ENCODE measurements at regions not wholly inside any gene's neighbourhood (a gene's known extent, or its start where the extent isn't known, plus 50 kb on each side); places are given as distances from the start of the nearest gene placed in this dataset.

DNA sequence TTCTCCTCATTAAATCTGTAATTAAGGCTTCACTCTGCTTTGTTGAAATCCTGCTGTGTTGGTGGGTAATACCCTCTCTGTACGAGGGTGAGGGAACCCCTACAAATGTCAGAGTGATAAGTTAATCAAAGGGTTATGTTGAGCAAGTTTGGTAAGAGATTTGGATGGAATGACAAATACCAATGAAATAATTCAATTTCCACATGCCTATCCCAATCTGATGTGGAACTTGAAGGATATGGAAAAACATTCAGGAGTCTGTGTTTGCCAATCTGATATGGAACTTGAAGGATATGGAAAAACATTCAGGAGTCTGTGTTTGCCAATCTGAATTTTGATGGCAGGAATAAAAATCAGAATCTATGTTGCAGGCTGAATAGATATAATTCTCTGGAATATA, 910.2 kb downstream of the TUSC7 start:
- H3K4me3 ChIP-seq, result no peak overlapping the region
- H4K20me1 ChIP-seq (ENCODE audit: insufficient read depth), result no peaks in the 10 kb centered on the region
- no TSS peak for BruUV-seq (replicated peaks)
- H3K4me2 ChIP-seq, result no peak overlapping the region
- TF ChIP-seq EZH2 (IDR thresholded peaks at IDR 0.05; ENCODE audit: low read depth), result no peak
- TF ChIP-seq, protein P1, sequence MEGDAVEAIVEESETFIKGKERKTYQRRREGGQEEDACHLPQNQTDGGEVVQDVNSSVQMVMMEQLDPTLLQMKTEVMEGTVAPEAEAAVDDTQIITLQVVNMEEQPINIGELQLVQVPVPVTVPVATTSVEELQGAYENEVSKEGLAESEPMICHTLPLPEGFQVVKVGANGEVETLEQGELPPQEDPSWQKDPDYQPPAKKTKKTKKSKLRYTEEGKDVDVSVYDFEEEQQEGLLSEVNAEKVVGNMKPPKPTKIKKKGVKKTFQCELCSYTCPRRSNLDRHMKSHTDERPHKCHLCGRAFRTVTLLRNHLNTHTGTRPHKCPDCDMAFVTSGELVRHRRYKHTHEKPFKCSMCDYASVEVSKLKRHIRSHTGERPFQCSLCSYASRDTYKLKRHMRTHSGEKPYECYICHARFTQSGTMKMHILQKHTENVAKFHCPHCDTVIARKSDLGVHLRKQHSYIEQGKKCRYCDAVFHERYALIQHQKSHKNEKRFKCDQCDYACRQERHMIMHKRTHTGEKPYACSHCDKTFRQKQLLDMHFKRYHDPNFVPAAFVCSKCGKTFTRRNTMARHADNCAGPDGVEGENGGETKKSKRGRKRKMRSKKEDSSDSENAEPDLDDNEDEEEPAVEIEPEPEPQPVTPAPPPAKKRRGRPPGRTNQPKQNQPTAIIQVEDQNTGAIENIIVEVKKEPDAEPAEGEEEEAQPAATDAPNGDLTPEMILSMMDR (conservative IDR thresholded peaks at IDR 0.05), result no peak
- DNase-seq, result no peak
- no peak overlapping the region for H2AFZ ChIP-seq
- no peaks in the 10 kb centered on the region for H3K27me3 ChIP-seq (ENCODE audit: insufficient read depth, low read depth)
- no peak overlapping the region for H3K27ac ChIP-seq
- ChIA-PET CTCF (no interaction called here), POLR2A (ENCODE audit: unreplicated experiment) (no interaction called here)
- H3K9me3 ChIP-seq (ENCODE audit: insufficient read depth, low read depth), result no peaks in the 10 kb centered on the region
- intact Hi-C loops (cut with micrococcal nuclease; ENCODE audit: unreplicated experiment), result no loop called here
- H3K36me3 ChIP-seq (ENCODE audit: low read depth), result no peaks in the 10 kb centered on the region
- H3K9me2 ChIP-seq (ENCODE audit: insufficient read depth), result no peaks in the 10 kb centered on the region
- no peaks in the 10 kb centered on the region for H3F3A ChIP-seq (ENCODE audit: insufficient read depth, low read depth)
- no peaks in the 10 kb centered on the region for H3K79me2 ChIP-seq (ENCODE audit: low read depth)
- no peaks in the 10 kb centered on the region for H3K4me1 ChIP-seq (replicated peaks; ENCODE audit: insufficient read depth)

DNA sequence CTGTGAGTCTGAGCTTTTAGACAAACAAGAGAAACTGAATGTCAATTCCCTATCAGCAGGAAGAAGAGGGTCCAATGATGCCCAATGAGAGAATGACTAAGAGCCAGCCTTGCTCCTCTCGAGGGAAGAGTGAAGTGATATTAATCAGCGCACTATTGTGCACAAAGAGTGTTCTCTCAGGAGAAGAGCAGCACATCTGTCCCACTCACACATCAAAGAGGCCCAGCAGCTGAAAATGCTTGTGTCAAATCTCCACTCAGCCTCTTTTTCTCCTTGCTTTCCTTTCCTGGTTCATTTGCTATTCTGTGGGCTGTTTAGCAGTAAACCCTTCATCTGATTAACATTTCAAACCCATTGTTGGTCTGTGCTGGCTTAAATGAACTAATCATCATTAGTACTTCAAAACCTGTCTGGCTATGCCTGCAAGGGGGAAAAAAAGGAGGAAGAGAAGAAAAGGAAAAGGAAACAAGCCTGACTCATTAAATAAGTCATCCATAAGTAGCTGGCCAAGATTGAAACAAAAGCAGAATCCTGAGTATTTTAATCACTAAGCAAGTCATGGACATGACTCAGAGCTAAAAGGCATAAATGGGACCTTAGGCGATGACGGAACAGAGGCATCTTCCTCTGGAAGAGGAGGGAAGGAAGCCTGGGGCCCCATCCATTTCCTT, 912.7 kb downstream of the TUSC7 start:
- ChIA-PET CTCF (no interaction called here), POLR2A (ENCODE audit: unreplicated experiment) (no interaction called here)
- Histone ChIP-seq H3K36me3 (ENCODE audit: low read depth) (no peaks in the 10 kb centered on the region), H3F3A (ENCODE audit: insufficient read depth, low read depth) (no peaks in the 10 kb centered on the region), H3K27me3 (ENCODE audit: insufficient read depth, low read depth) (no peaks in the 10 kb centered on the region), H3K4me2 (no peak overlapping the region), H3K79me2 (ENCODE audit: low read depth) (no peaks in the 10 kb centered on the region), H2AFZ (no peak overlapping the region), H3K4me3 (no peak overlapping the region), H3K9me3 (ENCODE audit: insufficient read depth, low read depth) (no peaks in the 10 kb centered on the region), H3K27ac (no peak overlapping the region), H4K20me1 (ENCODE audit: insufficient read depth) (no peaks in the 10 kb centered on the region), H3K4me1 (replicated peaks; ENCODE audit: insufficient read depth) (no peaks in the 10 kb centered on the region), H3K9me2 (ENCODE audit: insufficient read depth) (no peaks in the 10 kb centered on the region)
- DNase-seq, result no peak
- BruUV-seq (replicated peaks), result no TSS peak
- intact Hi-C loops (cut with micrococcal nuclease; ENCODE audit: unreplicated experiment), result no loop called here
- TF ChIP-seq, protein P1 (conservative IDR thresholded peaks at IDR 0.05), result no peak
- TF ChIP-seq EZH2 (IDR thresholded peaks at IDR 0.05; ENCODE audit: low read depth), result no peak

DNA sequence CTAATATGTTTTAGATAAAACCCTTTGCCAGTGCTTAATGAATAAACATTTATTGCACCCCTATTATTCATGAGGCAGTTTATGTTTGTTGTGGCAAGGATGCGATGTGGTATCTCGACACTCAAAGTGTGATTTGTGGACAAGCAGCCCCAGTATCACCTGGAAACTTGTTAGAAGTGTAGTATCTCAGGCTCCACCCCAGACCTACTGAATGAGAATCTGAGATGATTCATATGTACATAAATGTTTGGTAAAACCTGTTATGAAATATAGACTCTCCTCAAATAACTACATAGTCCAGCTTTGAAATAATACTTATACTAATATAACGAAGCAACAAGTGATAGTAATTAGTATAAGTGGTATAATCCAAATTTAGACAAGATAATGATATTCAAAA, 914.8 kb downstream of the TUSC7 start:
- DNase-seq, result no peak
- no peak overlapping the region for H3K4me2 ChIP-seq
- intact Hi-C loops (cut with micrococcal nuclease; ENCODE audit: unreplicated experiment), result no loop called here

More for the DNA sequence above, 914.8 kb downstream of the TUSC7 start:
- no peaks in the 10 kb centered on the region for H4K20me1 ChIP-seq (ENCODE audit: insufficient read depth)
- H3F3A ChIP-seq (ENCODE audit: insufficient read depth, low read depth), result no peaks in the 10 kb centered on the region
- CTCF ChIA-PET, result no interaction called here
- no peak overlapping the region for H3K27ac ChIP-seq
- H3K4me1 ChIP-seq (replicated peaks; ENCODE audit: insufficient read depth), result no peaks in the 10 kb centered on the region
- H2AFZ ChIP-seq, result no peak overlapping the region
- H3K27me3 ChIP-seq (ENCODE audit: insufficient read depth, low read depth), result no peaks in the 10 kb centered on the region
- BruUV-seq (replicated peaks), result no TSS peak
- no peak overlapping the region for H3K4me3 ChIP-seq
- POLR2A ChIA-PET (ENCODE audit: unreplicated experiment), result no interaction called here
- TF ChIP-seq EZH2 (IDR thresholded peaks at IDR 0.05; ENCODE audit: low read depth), result no peak
- TF ChIP-seq, protein P1 (conservative IDR thresholded peaks at IDR 0.05), result no peak
- no peaks in the 10 kb centered on the region for H3K9me2 ChIP-seq (ENCODE audit: insufficient read depth)
- no peaks in the 10 kb centered on the region for H3K79me2 ChIP-seq (ENCODE audit: low read depth)
- H3K36me3 ChIP-seq (ENCODE audit: low read depth), result no peaks in the 10 kb centered on the region
- H3K9me3 ChIP-seq (ENCODE audit: insufficient read depth, low read depth), result no peaks in the 10 kb centered on the region

Data from PC-9 (cell line).